IMR-90 (cell line): ENCODE measurements at regions not wholly inside any gene's neighbourhood (a gene's known extent, or its start where the extent isn't known, plus 50 kb on each side); places are given as distances from the start of the nearest gene placed in this dataset.

Source experiments
- BHLHE40 ChIP-seq: fragments of 150-350 bp; IDR thresholded peaks from 2 replicates; pipeline ENCODE4 v1.6.1; 2016; ENCODE audit warnings: mild to moderate bottlenecking, low read depth, low read length
- CHD1 ChIP-seq: IDR thresholded peaks from 2 replicates; pipeline ENCODE4 v1.6.1; 2012; ENCODE audit warnings: low read depth, low read length, improper control_type of control experiment
- CTCF ChIP-seq: conservative IDR thresholded peaks from 2 replicates; pipeline ENCODE4 v1.5.1; 2012; ENCODE audit warnings: mild to moderate bottlenecking, low read depth, low read length, improper control_type of control experiment
- ELK1 ChIP-seq: fragments of 150-350 bp; IDR thresholded peaks from 2 replicates; pipeline ENCODE4 v1.6.1; 2016; ENCODE audit warnings: low read depth, mild to moderate bottlenecking, low read length, moderate library complexity, borderline replicate concordance
- FOS ChIP-seq: fragments of 150-350 bp; IDR thresholded peaks from 2 replicates; pipeline ENCODE4 v1.6.1; 2016; ENCODE audit warnings: low read depth, low read length
- MAZ ChIP-seq: IDR thresholded peaks from 2 replicates; pipeline ENCODE4 v1.6.1; 2012; ENCODE audit warnings: low read depth, mild to moderate bottlenecking, low read length, improper control_type of control experiment, moderate library complexity, borderline replicate concordance
- MXI1 ChIP-seq: IDR thresholded peaks from 2 replicates; pipeline ENCODE4 v1.6.1; 2012; ENCODE audit warnings: low read depth, mild to moderate bottlenecking, low read length, moderate library complexity, borderline replicate concordance
- NFE2L2 ChIP-seq: fragments of 150-350 bp; IDR thresholded peaks from 2 replicates; pipeline ENCODE4 v1.6.1; 2016; ENCODE audit warnings: low read depth, mild to moderate bottlenecking, low read length
- POLR2A ChIP-seq: IDR thresholded peaks from 2 replicates; pipeline ENCODE4 v1.6.1; 2012; ENCODE audit warnings: mild to moderate bottlenecking, low read depth, low read length
- RAD21 ChIP-seq: IDR thresholded peaks from 2 replicates; pipeline ENCODE4 v1.6.1; 2012; ENCODE audit warnings: low read length, improper control_type of control experiment
- RFX5 ChIP-seq: IDR thresholded peaks from 2 replicates; pipeline ENCODE4 v1.8.0; 2012; ENCODE audit warnings: low read depth, mild to moderate bottlenecking, low read length, moderate library complexity
- SMC3 ChIP-seq: fragments of 150-350 bp; IDR thresholded peaks from 2 replicates; pipeline ENCODE4 v1.6.1; 2016; ENCODE audit warnings: low read depth, mild to moderate bottlenecking, antibody characterized with exemption, low read length, moderate library complexity
- USF2 ChIP-seq: fragments of 150-350 bp; IDR thresholded peaks from 2 replicates; pipeline ENCODE4 v1.6.1; 2017; ENCODE audit warnings: mild to moderate bottlenecking, antibody characterized with exemption, low read length, low read depth

- no peak for TF ChIP-seq POLR2A
- no peak for TF ChIP-seq CTCF
- no peak for TF ChIP-seq NFE2L2
- no peak for TF ChIP-seq USF2
- TF ChIP-seq RFX5 = no peak
- TF ChIP-seq SMC3 = no peak
- TF ChIP-seq FOS = no peak
- TF ChIP-seq MXI1 = no peak
- TF ChIP-seq ELK1 = no peak
- no peak for TF ChIP-seq MAZ
- TF ChIP-seq RAD21 = no peak
- TF ChIP-seq CHD1 = no peak
- TF ChIP-seq BHLHE40 = no peak
Measured at GRCh38 chr5:126332326-126332725, 90.9 kb upstream of the GRAMD2B start.
